ENCODE measurements at regions not wholly inside any gene's neighbourhood (a gene's known extent, or its start where the extent isn't known, plus 50 kb on each side); places are given as distances from the start of the nearest gene placed in this dataset.

- no peak for DNase-seq (ENCODE audit: low read depth)
- H3K4me3 ChIP-seq (ENCODE audit: low read depth, low read length): no peak overlapping the region
- TF ChIP-seq CTCF (IDR thresholded peaks at IDR 0.05; ENCODE audit: low read depth, low read length, missing control alignments): no peak
These were observed 112.4 kb upstream of the RAI14 start for GRCh38 chr5:34543687-34544086.

GRCh38 chr5:34544403-34544802 is 111.7 kb upstream of the RAI14 start:
- H3K4me3 ChIP-seq (ENCODE audit: low read depth, low read length): no peak overlapping the region

GRCh38 chr5:34545164-34545563 is 111.0 kb upstream of the RAI14 start:
- H3K4me3 ChIP-seq (ENCODE audit: low read depth, low read length): no peak overlapping the region
- TF ChIP-seq CTCF (IDR thresholded peaks at IDR 0.05; ENCODE audit: low read depth, low read length, missing control alignments): no peak
- DNase-seq (ENCODE audit: low read depth): no peak

More at GRCh38 chr5:34544403-34544802, 111.7 kb upstream of the RAI14 start:
- DNase-seq (ENCODE audit: low read depth): no peak
- no peak for TF ChIP-seq CTCF (IDR thresholded peaks at IDR 0.05; ENCODE audit: low read depth, low read length, missing control alignments)

- DNase-seq (ENCODE audit: low read depth): no peak
- no peak for TF ChIP-seq CTCF (IDR thresholded peaks at IDR 0.05; ENCODE audit: low read depth, low read length, missing control alignments)
- H3K4me3 ChIP-seq (ENCODE audit: low read depth, low read length): no peak overlapping the region
These were observed 110.5 kb upstream of the RAI14 start for GRCh38 chr5:34545626-34546025.

GRCh38 chr5:34547300-34548085 is 108.6 kb upstream of the RAI14 start:
- H3K4me3 ChIP-seq (ENCODE audit: low read depth, low read length): no peak overlapping the region
- no peak for DNase-seq (ENCODE audit: low read depth)
- no peak for TF ChIP-seq CTCF (IDR thresholded peaks at IDR 0.05; ENCODE audit: low read depth, low read length, missing control alignments)

DNA sequence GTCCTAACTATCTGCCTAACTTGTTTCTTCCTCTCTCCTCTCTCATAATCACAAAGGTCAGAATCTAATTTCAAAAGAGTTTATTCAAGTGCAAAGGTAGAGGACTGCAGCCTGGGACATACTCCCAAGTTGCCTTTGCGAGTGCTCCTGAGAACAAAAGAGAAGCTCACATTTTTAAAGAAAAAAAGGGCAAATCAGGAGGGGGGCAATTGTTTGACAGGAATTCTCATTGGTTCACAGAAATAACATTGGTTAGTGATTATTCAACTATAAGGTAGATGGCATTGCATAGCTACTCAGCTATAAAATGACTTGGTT is 108.1 kb upstream of the RAI14 start:
- H3K4me3 ChIP-seq (ENCODE audit: low read depth, low read length): no peak overlapping the region
- no peak for TF ChIP-seq CTCF (IDR thresholded peaks at IDR 0.05; ENCODE audit: low read depth, low read length, missing control alignments)
- no peak for DNase-seq (ENCODE audit: low read depth)

GRCh38 chr5:34550247-34550646 is 105.9 kb upstream of the RAI14 start:
- no peak for DNase-seq (ENCODE audit: low read depth)
- TF ChIP-seq CTCF (IDR thresholded peaks at IDR 0.05; ENCODE audit: low read depth, low read length, missing control alignments): no peak
- H3K4me3 ChIP-seq (ENCODE audit: low read depth, low read length): no peak overlapping the region

Measured in GM12864 (cell line).